ENCODE measurements at regions not wholly inside any gene's neighbourhood (a gene's known extent, or its start where the extent isn't known, plus 50 kb on each side); places are given as distances from the start of the nearest gene placed in this dataset.

DNA sequence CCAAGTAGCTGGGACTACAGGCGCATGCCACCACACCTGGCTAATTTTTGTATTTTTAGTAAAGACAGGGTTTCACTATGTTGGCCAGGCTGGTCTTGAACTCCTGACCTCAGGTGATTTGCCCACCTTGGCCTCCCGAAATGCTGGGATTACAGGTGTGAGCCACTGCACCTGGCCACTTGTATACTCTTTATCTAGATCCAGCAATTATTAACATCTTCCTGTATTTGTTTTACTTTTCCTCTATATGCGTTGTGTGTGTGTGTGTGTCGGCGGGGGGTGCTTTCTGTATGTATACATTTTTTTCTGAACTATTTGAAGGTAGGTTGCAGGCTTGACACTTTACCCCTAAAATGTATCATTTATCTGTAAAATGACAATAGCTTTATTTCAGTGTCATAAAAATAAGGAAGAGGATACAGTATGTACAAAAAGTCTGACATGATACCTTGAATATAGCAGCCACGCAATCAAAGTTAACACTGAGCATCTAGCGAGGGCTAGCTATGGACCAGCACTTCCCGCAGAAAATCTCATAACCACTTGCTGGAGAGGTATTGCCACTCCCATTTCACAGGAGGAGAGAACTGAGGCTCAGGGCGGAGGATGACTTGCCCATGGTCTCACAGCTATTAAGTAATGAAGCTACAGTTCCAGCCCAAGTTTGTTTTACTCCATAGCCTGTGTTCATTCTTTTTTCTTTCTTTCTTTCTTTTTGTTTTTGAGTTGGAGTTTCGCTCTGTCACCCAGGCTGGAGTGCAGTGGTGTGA is 251.3 kb downstream of the MYCN start:
- TF ChIP-seq, protein P1, sequence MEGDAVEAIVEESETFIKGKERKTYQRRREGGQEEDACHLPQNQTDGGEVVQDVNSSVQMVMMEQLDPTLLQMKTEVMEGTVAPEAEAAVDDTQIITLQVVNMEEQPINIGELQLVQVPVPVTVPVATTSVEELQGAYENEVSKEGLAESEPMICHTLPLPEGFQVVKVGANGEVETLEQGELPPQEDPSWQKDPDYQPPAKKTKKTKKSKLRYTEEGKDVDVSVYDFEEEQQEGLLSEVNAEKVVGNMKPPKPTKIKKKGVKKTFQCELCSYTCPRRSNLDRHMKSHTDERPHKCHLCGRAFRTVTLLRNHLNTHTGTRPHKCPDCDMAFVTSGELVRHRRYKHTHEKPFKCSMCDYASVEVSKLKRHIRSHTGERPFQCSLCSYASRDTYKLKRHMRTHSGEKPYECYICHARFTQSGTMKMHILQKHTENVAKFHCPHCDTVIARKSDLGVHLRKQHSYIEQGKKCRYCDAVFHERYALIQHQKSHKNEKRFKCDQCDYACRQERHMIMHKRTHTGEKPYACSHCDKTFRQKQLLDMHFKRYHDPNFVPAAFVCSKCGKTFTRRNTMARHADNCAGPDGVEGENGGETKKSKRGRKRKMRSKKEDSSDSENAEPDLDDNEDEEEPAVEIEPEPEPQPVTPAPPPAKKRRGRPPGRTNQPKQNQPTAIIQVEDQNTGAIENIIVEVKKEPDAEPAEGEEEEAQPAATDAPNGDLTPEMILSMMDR (IDR thresholded peaks at IDR 0.05 in 8 of 11, conservative IDR thresholded peaks at IDR 0.05 in 3 of 11) = no peak
- TF ChIP-seq POLR2A (IDR thresholded peaks at IDR 0.05) = no peak
